ENCODE measurements at regions not wholly inside any gene's neighbourhood (a gene's known extent, or its start where the extent isn't known, plus 50 kb on each side); places are given as distances from the start of the nearest gene placed in this dataset.
"Not testable (repeated sequence)": the region's sequence is repeated elsewhere in the genome, so short reads cannot be mapped to it uniquely, and the experiment has no call there.

DNA sequence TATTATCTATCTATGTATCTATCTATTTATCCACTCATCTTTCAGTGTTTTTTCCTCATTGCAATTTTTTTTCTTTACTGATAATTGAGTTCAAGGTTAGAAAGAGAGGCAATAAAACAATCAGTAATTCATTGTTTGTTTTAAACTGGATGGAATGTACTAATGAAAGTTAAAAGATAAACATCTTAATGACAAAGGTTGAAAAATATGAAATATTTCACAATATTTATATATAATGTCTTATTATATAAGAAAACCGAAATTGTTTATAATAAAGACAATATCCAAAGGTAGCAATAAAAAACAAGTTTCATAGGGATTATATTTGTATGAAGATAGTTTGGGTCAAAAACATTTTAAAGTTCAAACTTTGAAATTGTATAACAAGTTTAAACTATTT lies 1015.5 kb upstream of the MIR17HG start:
- DNase-seq (ENCODE audit: low read depth): no peak

DNA sequence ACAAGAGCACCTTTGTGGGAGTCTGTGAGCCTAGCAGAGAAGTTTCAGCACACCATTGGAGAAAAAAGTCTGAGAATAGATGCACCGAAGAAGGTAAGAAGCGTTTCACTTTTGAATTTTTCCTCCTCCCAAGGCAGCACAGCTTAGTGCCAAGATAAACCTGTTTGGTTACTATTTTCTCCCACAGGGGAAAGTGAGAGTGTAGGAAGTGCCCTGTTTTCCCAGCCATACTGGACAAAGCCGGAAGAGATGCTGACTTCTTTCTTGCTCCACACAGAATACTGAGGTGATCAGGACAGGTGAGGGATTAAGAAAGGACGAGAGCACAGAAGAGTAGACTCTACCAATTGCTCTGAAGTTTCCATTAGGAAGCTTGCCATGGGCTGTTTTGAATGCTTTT lies 1011.0 kb upstream of the MIR17HG start:
- no peak for DNase-seq (ENCODE audit: low read depth)

DNA sequence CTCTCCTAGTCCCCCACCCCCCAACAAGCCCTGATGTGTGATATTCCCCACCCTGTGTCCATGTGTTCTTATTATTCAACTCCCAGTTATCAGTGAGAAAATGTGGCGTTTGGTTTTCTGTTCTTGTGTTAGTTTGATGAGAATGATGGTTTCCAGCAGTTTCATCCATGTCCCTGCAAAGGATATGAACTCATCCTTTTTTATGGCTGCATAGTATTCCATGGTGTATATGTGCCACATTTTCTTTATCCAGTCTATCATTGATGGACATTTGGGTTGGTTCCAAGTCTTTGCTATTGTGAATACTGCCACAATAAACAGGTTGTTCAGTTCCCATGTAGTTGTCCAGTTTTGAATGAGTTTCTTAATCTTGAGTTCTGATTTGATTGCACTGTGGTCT lies 1006.1 kb upstream of the MIR17HG start:
- not testable (repeated sequence) for DNase-seq (ENCODE audit: low read depth)

DNA sequence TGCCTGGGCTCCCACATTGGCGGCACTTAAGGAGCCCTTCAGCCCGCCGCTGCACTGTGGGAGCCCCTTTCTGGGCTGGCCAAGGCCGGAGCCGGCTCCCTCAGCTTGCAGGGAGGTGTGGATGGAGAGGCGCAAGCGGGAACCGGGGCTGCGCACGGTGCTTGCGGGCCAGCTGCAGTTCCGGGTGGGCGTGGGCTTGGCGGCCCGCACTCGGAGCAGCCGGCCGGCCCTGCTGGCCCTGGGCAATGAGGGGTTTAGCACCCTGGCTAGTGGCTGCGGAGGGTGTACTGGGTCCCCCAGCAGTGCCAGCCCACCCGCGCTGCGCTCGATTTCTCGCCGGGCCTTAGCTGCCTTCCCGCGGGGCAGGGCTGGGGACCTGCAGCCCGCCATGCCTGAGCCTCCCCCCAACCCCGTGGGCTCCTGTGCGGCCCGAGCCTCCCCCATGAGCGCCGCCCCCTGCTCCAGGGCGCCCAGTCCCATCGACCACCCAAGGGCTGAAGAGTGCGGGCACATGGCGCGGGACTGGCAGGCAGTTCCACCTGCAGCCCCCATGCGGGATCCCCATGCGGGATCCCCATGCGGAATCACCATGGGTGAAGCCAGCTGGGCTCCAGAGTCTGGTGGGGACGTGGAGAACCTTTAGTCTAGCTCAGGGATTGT lies 998.9 kb upstream of the MIR17HG start:
- not testable (repeated sequence) for DNase-seq (ENCODE audit: low read depth)

DNA sequence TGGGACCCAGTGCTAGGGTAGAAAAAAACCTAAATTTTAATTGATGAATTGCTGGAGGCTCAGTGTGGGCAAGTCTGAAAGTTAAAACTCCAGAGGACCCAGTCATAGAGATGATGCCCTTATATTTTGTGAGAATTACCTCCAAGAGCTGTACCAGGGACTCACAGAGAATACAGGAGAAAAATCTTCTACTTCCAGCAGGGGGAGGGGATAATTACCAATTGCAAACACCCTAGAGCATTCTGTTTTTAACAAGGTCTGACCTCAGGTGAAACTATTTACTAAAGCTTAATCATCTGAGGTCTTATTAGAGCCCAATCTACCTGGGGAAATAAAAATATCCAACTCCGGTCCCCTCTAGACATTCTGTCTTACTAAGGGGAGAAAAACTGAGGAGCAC lies 994.7 kb upstream of the MIR17HG start:
- DNase-seq (ENCODE audit: low read depth): no peak

DNA sequence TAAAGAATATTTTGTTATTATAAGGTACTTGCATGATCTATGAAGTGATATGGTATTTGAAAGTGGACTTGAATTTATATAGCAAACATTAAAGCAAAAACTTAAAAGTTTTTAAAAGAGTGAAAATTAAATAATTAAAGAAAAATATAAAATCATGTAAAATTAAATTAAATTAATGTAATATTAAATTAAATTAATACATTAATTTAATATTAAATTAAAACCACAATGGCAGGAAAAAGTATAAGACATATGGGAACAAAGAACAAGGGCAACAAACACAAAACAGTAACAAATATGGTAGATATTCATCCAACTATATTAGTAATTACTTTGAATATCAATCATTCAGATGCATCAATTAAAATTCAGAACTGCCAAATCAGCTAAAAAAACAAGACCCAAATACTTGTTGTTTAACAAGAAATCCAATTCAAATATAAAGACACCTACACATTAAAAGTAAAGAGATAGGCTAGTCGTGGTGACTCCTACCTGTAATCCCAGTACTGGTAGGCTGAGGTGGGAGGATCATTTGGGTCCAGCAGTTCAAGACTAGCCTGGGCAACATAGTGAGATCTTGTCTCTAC lies 992.2 kb upstream of the MIR17HG start:
- no peak for DNase-seq (ENCODE audit: low read depth)

DNA sequence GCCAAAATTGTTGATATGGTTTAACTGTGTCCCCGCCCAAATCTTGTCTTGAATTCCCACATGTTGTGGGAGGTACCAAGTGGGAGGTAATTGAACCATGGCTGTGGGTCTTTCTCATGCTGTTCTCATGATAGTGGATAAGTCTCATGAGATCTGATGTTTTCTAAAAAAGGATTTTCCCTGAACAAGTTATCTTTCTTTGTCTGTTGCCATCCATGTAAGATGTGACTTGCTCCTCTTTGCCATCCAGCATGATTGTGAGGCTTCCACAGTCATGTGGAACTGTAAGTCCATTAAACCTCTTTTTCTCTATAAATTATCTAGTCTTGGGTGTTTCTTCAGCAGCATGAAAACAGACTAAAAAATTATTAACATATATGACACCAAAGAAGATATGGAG lies 986.7 kb upstream of the MIR17HG start:
- DNase-seq (ENCODE audit: low read depth): no peak

DNA sequence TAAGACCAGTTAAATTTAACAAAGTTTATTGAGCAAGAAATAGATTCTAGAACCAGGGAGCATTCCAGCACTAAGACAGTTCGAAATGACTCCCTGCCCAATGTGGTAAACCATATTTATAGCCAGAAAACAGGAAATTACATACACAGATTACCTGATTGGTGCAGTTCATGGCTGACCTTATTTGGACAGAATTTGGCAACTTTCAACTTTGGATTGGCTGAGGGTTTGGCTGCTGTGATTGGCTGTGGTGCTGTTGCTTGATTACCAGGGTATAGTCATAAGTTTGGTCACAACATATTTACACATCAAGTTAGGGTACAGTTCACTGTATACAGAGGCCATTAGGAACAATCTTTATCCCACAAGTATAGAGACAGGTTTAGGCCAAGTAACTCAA lies 984.8 kb upstream of the MIR17HG start:
- DNase-seq (ENCODE audit: low read depth): no peak

DNA sequence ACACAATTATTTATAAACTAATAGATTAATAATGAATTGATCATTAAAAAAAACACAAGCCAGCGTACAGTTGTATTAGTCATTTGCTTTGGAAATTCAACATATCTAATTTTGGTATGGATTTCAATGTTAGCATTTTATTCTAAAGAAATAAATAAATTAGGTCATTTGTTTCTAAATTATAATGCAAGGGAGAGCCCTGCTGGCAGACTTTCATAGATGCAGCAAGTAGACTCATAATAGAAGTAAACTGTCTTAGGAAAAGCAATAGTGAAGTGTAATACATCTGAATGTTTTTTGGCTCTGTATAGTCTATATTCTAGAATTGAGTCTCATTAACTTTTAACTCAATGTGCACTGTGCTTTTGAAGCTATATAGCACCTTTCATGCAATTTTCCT lies 982.4 kb upstream of the MIR17HG start:
- DNase-seq (ENCODE audit: low read depth): peak; percentile 38

DNA sequence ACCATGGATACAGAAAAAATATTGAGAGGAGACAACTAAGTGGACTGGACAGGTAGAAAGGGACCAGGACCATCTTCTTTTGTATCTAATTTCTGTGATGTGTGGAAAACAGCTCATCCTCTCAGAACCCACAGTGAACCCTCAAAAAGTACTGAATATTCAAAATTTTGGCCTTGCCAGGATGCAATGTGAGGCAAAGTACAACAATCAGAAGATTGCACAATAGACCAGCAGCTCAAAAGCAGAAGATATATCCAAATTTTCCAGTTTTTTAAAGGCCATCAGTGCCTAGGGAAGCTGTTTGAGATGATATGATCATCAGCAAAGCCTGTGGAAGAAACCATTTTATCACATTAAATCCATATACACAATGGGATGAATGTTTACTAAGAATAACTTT lies 973.3 kb upstream of the MIR17HG start:
- DNase-seq (ENCODE audit: low read depth): no peak

DNA sequence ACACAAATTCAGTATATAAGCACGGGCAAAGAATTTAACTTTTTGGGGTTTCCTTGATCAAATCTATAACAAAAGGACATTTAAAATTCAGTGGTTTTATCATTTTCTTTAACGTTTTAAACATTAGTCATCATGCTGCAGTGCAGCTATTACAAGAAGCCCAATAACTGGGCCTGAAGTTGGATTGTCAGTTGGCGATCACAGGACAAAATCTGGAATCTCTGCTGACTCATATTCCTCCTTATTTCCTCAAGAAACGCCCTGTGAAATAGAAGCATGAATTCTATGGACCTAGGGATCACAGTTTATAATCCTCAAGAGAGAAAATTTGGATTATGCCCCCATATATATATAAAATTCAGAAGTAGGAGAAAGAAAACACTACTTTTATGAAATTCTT lies 971.6 kb upstream of the MIR17HG start:
- peak; percentile 25 for DNase-seq (ENCODE audit: low read depth)

DNA sequence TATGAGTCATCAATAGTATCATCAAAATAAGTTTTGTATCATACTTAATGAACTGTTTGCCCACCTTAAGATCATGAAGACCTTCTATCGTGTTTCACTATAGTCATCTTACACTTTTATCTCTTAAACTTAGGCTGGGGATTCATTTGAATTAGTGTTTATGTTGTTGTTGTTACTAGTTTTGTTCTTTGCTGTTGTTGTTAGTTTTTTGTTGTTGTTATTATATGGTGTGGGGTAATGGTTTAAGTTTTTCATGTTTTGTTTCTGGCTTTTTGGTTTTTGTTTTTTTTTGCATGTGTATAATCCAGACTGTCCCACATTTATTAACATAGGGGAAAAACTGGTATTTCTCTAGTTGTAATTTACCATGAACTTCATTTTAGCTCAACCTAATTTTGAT lies 965.1 kb upstream of the MIR17HG start:
- DNase-seq (ENCODE audit: low read depth): no peak

DNA sequence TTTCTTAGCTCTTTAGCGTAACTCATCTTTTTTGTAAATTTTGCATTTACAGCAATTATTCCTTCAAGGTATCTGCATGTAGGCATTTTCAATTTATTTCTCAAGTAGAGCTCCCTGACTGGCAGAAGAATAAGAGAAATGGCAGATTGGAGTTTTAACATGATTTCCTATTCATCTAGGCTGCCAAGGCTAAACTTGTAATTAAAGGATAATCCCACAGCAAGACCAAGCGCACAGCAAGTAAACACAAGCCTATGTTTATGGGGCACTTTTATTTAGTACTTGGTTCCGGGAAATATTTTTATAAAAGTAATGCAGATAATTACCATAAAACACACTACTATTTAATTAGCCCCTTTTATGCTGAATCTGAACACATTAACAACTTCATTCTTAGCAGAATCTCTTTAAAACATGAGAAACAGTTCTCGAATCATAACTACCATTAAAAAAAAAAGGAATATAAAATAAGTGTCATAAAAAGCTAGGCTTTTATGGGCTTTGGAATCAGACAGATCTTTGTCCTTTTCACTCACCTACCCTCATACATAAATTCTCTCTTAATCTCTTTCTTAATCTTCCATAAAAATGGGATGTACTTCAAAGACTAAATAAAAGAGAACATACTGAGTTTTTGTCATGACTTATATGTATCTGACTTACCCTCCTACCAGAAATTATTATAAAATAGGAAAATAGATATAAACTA lies 961.6 kb upstream of the MIR17HG start:
- no peak for DNase-seq (ENCODE audit: low read depth)

DNA sequence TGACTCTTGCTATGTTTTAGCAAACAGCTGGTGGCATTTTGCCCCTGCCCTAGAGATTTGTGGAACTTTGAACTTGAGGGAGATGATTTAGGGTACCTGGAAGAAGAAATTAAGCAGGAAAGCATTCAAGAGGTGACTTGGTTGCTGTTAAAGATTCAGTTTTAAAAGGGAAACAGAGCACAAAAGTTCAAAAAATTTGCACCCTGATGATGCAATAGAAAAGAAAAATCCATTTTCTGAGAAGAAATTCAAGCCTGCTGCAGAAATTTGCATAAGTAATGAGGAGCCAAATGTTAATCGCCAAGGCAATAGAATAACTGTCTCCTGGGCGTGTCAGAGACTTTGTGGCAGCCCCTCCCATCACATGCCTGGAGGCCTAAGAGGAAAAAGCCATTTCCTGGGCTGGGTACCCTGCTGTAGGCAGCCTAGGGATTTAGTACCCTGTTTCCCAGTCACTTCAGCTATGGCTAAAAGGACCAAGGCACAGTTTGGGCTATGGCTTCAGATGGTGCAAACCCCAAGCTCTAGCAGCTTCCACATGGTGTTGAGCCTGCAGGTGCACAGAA lies 958.5 kb upstream of the MIR17HG start:
- DNase-seq (ENCODE audit: low read depth): no peak

DNA sequence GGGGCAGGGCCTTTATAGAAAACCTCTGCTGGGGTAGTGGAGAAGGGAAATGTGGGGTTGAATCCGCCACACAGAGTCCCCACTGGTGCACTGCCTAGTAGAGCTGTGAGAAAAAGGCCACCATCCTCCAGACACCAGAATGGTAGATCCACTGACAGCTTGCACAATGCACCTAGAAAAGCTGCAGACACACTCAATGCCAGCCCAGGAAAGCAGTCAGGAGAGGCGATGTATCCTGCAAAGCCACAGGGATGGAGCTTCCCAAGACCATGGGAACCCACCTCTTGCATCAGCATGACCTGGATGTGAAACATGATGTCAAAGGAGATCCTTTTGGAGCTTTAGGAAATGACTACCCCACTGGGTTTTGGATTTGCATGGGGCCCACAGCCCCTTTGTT lies 958.0 kb upstream of the MIR17HG start:
- DNase-seq (ENCODE audit: low read depth): no peak

DNA sequence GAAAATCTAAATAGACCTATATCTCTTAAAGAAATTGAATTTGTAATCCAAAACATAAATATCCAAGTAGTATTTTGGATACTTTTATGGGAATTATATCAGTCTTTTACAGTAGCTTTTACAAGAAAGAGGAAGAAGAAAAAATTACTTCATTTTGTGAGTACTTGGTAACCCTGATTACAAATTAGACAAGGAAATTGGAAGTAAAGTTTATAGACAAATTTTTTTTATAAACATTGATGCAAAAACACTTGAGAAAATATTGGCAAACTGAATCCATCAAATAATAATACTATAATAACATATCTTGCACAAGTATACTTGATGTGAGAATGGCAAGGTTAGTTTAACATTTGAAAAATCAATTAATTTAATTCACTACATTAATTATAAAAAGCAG lies 954.1 kb upstream of the MIR17HG start:
- DNase-seq (ENCODE audit: low read depth): no peak

DNA sequence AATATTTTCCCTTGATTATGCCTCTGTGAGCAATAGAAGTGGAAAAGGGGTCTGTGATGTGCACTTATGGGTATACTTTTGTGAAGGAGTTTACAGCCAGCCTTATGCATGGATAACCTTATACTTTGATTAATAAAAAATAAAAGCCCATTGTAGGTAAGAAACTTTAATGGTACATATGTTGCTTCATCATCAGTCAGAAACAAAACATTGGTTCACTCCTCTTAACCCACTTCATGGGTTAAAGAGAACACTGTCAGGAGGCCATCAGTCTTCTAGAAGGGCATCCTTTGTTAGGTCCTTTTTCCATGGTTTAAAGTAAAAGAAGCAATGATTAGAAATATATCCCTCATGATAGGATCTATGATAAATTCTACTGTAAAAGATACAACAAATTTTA lies 952.1 kb upstream of the MIR17HG start:
- DNase-seq (ENCODE audit: low read depth): no peak

DNA sequence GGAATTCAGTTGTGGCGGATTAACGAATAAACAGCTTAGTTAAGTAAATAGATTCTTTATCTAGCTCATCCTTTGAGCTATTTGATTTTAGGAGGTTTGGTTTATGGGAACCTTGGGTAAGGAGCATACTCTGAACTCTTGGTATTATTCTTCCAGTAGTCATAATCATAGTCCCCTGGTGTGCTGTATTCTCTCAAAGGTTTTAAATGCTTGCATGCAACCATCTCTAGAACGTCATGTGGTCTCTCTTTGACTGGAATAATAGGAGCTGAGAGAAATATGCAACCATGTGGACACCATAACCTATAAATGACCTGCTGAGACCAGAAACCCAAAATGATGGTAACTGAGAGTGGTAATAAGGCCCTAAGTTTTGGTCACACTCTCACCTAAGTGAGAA lies 951.6 kb upstream of the MIR17HG start:
- no peak for DNase-seq (ENCODE audit: low read depth)

DNA sequence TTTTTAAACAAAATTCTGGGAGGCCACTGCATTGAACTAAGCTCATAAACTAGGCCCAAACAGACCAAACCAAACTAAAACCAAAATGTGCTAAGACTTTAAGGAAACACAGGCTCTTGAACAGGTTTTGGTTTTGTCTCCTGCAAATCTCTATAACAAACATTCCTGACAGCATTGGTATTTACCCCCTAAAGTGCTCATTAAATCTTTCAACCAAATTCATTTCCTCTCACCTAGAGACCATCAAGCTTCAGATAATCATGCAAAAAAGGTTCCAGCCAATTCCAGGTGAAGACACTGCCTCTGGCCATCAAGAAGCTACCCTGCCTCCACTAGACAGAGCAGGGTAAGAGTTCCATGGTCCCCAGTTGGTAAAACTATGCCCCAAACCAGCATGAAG lies 951.2 kb upstream of the MIR17HG start:
- DNase-seq (ENCODE audit: low read depth): no peak

DNA sequence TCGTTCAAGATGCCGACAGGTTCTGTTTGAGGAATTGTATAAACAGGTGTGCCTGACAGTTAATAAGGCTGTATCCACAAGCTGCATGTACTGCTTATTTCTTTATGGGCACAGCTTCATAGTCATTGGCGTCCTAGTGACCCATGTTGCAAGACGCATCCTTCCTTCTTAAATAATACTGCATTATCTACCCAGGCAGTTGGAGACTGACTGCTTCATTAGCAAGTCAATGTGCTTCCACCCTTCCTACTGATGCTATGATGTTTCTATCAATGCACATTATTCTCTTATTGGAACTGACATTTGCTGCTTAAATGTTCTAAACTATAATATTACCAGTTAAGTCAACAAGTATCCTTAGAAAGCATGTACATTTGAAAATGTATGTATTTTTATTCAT lies 950.0 kb upstream of the MIR17HG start:
- DNase-seq (ENCODE audit: low read depth): no peak

DNA sequence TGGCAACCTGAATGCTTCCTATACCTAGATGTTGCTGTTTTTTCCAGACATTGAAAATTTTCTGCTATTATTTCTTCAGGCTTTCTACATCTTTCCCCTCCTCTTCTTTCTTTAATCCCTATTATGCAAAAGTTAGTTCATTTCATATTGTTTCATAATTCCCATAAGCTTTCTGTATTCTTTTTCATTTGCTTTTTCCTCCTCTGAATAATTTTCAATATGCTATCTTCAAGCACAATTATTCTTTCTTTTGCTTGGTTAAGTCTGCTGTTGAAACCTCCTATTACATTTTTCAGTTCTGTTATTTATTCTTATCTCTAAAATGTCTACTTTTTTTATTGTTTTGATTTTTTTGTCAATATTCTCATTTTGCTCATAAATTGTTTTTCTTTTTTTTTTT lies 947.1 kb upstream of the MIR17HG start:
- no peak for DNase-seq (ENCODE audit: low read depth)

DNA sequence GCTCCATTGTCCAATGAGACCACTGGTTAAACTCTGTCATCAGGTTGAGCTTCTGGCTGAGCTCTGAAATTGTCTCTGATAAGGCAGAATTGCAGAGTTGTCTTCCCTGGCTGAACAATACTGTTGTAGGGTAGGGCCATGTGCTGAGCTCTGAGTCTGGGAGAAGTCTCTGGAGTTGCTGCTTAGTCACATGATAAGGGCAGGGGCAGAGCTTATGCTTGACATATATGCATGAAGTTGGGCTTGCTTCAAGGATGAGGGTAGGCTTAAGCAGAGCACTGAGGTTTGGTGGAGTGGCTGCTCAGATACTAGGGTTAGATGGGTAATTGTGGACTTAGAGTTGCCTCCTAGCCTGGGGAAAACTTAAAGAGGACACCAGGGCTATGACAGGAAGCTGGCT lies 946.3 kb upstream of the MIR17HG start:
- no peak for DNase-seq (ENCODE audit: low read depth)

DNA sequence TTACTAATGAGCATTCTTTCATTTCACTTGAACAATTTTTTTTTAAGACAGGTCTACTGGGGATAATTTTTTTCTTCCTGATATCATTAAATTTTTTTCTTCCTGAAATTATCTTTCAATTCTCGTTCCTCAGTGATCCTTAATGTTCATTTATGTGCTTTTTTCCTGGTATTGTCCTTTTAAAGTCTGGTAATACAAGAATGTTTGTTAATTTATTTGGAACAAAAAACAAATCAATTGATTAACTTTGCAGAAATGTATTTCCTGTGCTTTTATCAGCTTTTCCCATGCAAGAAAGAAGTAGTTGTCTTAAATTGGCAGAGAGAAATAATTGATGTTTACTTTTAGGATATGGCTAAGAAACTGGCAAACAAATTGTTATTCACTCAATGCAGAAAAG lies 945.4 kb upstream of the MIR17HG start:
- no peak for DNase-seq (ENCODE audit: low read depth)

Data from ELR (cell line).